ENCODE measurements at regions not wholly inside any gene's neighbourhood (a gene's known extent, or its start where the extent isn't known, plus 50 kb on each side); places are given as distances from the start of the nearest gene placed in this dataset.

- TF ChIP-seq, protein P1, sequence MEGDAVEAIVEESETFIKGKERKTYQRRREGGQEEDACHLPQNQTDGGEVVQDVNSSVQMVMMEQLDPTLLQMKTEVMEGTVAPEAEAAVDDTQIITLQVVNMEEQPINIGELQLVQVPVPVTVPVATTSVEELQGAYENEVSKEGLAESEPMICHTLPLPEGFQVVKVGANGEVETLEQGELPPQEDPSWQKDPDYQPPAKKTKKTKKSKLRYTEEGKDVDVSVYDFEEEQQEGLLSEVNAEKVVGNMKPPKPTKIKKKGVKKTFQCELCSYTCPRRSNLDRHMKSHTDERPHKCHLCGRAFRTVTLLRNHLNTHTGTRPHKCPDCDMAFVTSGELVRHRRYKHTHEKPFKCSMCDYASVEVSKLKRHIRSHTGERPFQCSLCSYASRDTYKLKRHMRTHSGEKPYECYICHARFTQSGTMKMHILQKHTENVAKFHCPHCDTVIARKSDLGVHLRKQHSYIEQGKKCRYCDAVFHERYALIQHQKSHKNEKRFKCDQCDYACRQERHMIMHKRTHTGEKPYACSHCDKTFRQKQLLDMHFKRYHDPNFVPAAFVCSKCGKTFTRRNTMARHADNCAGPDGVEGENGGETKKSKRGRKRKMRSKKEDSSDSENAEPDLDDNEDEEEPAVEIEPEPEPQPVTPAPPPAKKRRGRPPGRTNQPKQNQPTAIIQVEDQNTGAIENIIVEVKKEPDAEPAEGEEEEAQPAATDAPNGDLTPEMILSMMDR (IDR thresholded peaks at IDR 0.05; ENCODE audit: low read length) = no peak
- no peak for TF ChIP-seq EZH2 (IDR thresholded peaks at IDR 0.05; ENCODE audit: borderline replicate concordance, low read length)
These were observed 221.2 kb downstream of the GABRG2 start for GRCh38 chr5:162288647-162289296.

All from OCI-LY1 (cell line).